ENCODE measurements at regions not wholly inside any gene's neighbourhood (a gene's known extent, or its start where the extent isn't known, plus 50 kb on each side); places are given as distances from the start of the nearest gene placed in this dataset.

DNA sequence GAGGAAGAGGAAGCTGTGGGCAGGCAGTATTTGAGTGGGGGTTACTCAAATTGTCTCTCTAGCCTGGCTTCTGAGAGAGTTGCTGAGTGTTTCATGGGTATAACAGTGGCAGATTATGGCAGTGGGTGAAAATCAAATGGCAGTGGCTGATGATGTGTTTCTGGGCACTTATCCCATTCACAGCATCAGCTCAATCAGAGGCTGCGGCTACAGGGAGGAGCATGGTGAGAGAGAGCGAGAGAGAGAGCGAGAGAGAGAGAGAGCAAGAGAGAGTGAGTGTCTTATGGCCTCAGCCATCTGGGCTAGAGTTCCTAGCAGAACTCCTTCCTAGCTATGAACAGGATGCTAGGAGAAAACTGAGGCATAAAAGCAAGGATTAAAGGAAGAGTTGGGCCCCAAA is 178.9 kb downstream of the OLFM4 start:
- TF ChIP-seq POLR2A (IDR thresholded peaks at IDR 0.05): no peak
- TF ChIP-seq, protein P1, sequence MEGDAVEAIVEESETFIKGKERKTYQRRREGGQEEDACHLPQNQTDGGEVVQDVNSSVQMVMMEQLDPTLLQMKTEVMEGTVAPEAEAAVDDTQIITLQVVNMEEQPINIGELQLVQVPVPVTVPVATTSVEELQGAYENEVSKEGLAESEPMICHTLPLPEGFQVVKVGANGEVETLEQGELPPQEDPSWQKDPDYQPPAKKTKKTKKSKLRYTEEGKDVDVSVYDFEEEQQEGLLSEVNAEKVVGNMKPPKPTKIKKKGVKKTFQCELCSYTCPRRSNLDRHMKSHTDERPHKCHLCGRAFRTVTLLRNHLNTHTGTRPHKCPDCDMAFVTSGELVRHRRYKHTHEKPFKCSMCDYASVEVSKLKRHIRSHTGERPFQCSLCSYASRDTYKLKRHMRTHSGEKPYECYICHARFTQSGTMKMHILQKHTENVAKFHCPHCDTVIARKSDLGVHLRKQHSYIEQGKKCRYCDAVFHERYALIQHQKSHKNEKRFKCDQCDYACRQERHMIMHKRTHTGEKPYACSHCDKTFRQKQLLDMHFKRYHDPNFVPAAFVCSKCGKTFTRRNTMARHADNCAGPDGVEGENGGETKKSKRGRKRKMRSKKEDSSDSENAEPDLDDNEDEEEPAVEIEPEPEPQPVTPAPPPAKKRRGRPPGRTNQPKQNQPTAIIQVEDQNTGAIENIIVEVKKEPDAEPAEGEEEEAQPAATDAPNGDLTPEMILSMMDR (IDR thresholded peaks at IDR 0.05): no peak
